Activated gamma-delta T cell treated with Interleukin-2 at 50 U/mL for 16 hours (primary cell): ENCODE measurements at regions not wholly inside any gene's neighbourhood (a gene's known extent, or its start where the extent isn't known, plus 50 kb on each side); places are given as distances from the start of the nearest gene placed in this dataset.

Experiments
- DNase-seq: peaks from one replicate; pipeline ENCODE4 v3.0.0-alpha.2; 2020

DNA sequence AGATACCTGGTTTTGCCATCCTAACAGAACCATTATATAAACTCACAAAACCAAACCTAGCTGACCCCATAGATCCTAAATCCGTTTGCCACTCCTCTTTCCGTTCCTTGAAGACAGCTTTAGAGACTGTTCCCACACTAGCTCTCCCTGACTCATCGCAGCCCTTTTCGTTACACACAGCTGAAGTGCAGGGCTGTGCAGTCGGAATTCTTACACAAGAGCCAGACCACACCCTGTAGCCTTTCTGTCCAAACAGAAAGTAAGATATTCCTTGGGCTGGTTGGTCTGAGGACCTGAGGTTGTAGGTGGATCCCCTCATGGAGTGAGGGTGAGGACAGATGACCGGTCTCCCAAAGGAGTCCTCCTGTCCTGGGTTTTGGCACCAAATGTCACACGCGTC lies 56.7 kb upstream of the NAA35 start:
- no peak for DNase-seq

DNA sequence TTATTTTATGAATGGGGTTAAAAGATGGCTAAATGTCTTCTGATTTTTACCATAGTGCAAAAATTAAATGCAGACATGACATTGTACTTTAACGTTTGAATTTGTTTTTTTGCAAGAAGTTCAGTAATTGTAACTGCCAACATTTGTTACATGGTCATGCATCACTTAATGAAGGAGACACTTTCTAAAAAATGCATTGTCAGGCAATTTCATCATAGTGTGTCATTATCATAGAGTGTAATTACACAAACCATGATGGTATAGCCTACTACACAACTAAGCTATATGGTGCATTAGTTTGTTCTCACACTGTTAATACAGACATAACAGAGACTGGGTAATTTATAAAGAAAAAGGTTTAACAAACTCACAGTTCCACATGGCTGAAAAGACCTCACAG lies 50.0 kb upstream of the NAA35 start:
- DNase-seq = no peak
